Activated T-helper 17 cell treated with anti-CD3 and anti-CD28 coated beads, Interleukin-2, amount 50 U/mL, for 72 hours (primary cell): ENCODE measurements at regions not wholly inside any gene's neighbourhood (a gene's known extent, or its start where the extent isn't known, plus 50 kb on each side); places are given as distances from the start of the nearest gene placed in this dataset.
"Not testable (repeated sequence)": the region's sequence is repeated elsewhere in the genome, so short reads cannot be mapped to it uniquely, and the experiment has no call there.

ENCODE experiments used
- ATAC-seq: fragments of 150-1000 bp; cut with Tn5 transposase; replicated peaks from 2 replicates; pipeline ENCODE4 v1.10.0; 2021; ENCODE audit warnings: mild to moderate bottlenecking, moderate library complexity
- H3K27ac Mint-ChIP-seq: one replicate; pipeline ENCODE4 v1.8.0; 2022; ENCODE audit warnings: mixed read lengths
- H3K27me3 Mint-ChIP-seq: one replicate; pipeline ENCODE4 v1.8.0; 2022; ENCODE audit warnings: mixed read lengths
- H3K36me3 Mint-ChIP-seq: one replicate; pipeline ENCODE4 v1.8.0; 2022; ENCODE audit warnings: low read depth, mild to moderate bottlenecking, mixed read lengths
- H3K4me1 Mint-ChIP-seq: one replicate; pipeline ENCODE4 v1.8.0; 2022; ENCODE audit warnings: mixed read lengths
- H3K4me3 Mint-ChIP-seq: one replicate; pipeline ENCODE4 v1.8.0; 2022; ENCODE audit warnings: mild to moderate bottlenecking, mixed read lengths
- H3K9me3 Mint-ChIP-seq: one replicate; pipeline ENCODE4 v1.8.0; 2022; ENCODE audit warnings: mixed read lengths

GRCh38 chr10:27413387-27413786, 90.7 kb upstream of the RAB18 start:
- no peaks in the 10 kb centered on the region for H3K4me1 Mint-ChIP-seq
- H3K27ac Mint-ChIP-seq: no peak overlapping the region
- no peaks in the 10 kb centered on the region for H3K9me3 Mint-ChIP-seq
- H3K36me3 Mint-ChIP-seq: no peaks in the 10 kb centered on the region
- no peak for ATAC-seq
- H3K27me3 Mint-ChIP-seq: peaks cover 16% of the 10 kb centered on the region
- no peak overlapping the region for H3K4me3 Mint-ChIP-seq

DNA sequence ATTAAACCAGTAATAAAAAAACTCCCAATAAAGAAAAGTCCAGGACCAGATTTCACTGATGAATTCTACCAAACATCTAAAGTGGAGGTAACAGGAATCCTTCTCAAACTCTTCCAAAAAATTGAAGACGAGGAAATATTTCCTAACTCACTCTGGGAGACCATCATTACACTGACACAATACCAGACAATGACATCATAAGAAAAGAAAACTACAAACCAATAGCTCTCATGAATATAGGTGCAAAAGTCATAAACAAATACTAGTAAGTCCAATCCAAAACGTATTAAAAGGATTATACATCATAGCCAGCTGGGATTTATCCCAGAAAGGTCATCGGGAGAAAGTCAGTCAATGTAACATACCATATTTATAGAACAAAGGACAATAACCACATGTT, 94.0 kb upstream of the RAB18 start:
- Mint-ChIP-seq H3K9me3 (no peaks in the 10 kb centered on the region), H3K27ac (no peak overlapping the region), H3K36me3 (no peaks in the 10 kb centered on the region), H3K4me3 (no peak overlapping the region), H3K4me1 (no peaks in the 10 kb centered on the region), H3K27me3 (peaks cover 5% of the 10 kb centered on the region)
- no peak for ATAC-seq

GRCh38 chr10:27407271-27407670, 96.8 kb upstream of the RAB18 start:
- Mint-ChIP-seq H3K9me3 (no peaks in the 10 kb centered on the region), H3K4me3 (no peak overlapping the region), H3K27ac (no peak overlapping the region), H3K27me3 (peaks cover 4% of the 10 kb centered on the region), H3K36me3 (no peaks in the 10 kb centered on the region), H3K4me1 (no peaks in the 10 kb centered on the region)
- ATAC-seq: no peak

DNA sequence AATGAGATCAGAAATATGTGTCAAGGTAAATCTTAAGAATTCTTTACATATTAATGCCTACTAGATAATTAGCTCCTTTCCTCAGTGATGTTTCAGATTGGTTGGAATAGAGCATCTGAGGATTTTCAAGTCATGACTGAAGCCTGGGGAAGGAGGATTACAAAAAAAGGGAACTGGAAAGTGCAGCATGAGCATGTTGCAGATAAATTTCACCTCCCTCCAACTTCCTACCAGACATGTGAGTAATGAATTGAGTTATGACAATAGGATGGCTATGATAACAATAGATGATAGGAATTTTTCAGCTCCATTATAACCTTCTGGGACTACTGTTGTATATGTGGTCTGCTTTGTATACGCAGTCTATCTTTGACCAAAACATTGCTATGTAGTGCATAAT, 104.2 kb upstream of the RAB18 start:
- H3K4me3 Mint-ChIP-seq: no peak overlapping the region
- peaks cover 5% of the 10 kb centered on the region for H3K27me3 Mint-ChIP-seq
- H3K36me3 Mint-ChIP-seq: no peaks in the 10 kb centered on the region
- H3K9me3 Mint-ChIP-seq: no peaks in the 10 kb centered on the region
- no peak overlapping the region for H3K27ac Mint-ChIP-seq
- ATAC-seq: no peak
- no peaks in the 10 kb centered on the region for H3K4me1 Mint-ChIP-seq

- H3K27ac Mint-ChIP-seq: no peak overlapping the region
- H3K9me3 Mint-ChIP-seq: no peaks in the 10 kb centered on the region
- H3K27me3 Mint-ChIP-seq: peaks cover 25% of the 10 kb centered on the region
- no peak overlapping the region for H3K4me3 Mint-ChIP-seq
- no peaks in the 10 kb centered on the region for H3K4me1 Mint-ChIP-seq
- no peak for ATAC-seq
- no peaks in the 10 kb centered on the region for H3K36me3 Mint-ChIP-seq
Observed at GRCh38 chr10:27393961-27394360, 110.1 kb upstream of the RAB18 start.

- H3K4me1 Mint-ChIP-seq: no peaks in the 10 kb centered on the region
- H3K4me3 Mint-ChIP-seq: no peak overlapping the region
- no peak overlapping the region for H3K27ac Mint-ChIP-seq
- no peaks in the 10 kb centered on the region for H3K9me3 Mint-ChIP-seq
- no peaks in the 10 kb centered on the region for H3K36me3 Mint-ChIP-seq
- peaks cover 25% of the 10 kb centered on the region for H3K27me3 Mint-ChIP-seq
- ATAC-seq: no peak
Observed at GRCh38 chr10:27392606-27393005, 111.5 kb upstream of the RAB18 start.

DNA sequence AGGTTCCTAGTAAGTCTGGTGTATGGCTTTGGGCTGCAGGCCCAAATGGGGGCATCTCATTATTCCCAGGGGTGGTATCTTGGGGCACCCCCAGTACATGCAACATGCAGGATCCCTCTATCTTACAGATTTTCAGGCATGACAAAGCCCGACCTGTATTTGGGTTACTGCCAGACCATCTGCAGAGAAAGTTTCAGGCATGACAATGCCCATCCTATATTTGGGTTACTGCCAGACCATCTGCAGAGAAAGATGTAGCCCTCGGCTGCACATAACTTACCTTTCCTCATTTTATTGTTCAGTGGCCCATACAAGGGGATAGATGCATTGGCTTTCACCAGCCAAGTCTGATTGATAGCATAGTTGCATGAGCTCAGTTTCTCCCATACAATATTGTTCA, 112.2 kb upstream of the RAB18 start:
- Mint-ChIP-seq H3K36me3 (no peaks in the 10 kb centered on the region), H3K27ac (no peak overlapping the region), H3K4me1 (no peaks in the 10 kb centered on the region), H3K9me3 (no peaks in the 10 kb centered on the region), H3K27me3 (peaks cover 25% of the 10 kb centered on the region), H3K4me3 (no peak overlapping the region)
- ATAC-seq: no peak

DNA sequence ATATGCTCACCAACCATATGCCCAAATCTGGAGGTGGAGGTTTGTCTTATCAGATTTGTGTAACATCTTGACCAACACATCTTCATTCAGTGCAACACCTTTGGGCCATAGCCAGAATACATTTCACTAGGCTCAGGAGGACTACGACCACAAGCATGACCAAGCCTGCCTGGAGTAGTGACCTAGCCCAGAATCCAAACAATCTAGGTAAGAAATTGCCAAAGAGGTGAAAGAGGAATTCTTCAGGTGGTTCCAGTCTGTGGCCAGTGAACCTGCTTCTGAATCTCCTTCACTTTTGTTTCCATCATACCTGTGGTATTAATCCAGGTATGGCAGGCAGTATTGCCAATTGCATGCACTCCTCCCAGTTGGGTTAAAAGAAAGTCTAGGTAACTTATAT, 112.8 kb upstream of the RAB18 start:
- Mint-ChIP-seq H3K4me3 (no peak overlapping the region), H3K9me3 (no peaks in the 10 kb centered on the region), H3K36me3 (no peaks in the 10 kb centered on the region), H3K27me3 (peaks cover 25% of the 10 kb centered on the region), H3K27ac (no peak overlapping the region), H3K4me1 (no peaks in the 10 kb centered on the region)
- no peak for ATAC-seq

DNA sequence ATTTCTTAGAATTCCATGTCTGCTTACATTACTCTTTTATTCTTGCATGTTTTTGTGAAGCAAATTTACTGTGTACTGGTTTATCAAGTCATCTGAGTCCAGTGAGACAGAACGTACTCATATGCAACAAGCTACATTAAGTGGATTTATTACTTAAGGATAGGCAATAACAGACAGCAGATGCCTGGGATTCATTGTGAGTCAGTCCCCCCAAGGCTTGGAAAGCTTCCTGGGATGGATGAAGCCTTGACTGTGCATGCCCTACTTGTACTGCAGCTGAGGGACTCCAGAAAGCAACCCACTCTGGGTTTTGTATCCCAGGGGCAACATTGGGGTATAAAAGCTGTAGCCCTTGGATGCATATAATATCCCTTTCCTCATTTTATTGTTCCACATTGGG, 113.4 kb upstream of the RAB18 start:
- no peaks in the 10 kb centered on the region for H3K4me1 Mint-ChIP-seq
- no peaks in the 10 kb centered on the region for H3K9me3 Mint-ChIP-seq
- H3K36me3 Mint-ChIP-seq: no peaks in the 10 kb centered on the region
- no peak for ATAC-seq
- H3K27me3 Mint-ChIP-seq: peaks cover 25% of the 10 kb centered on the region
- H3K27ac Mint-ChIP-seq: no peak overlapping the region
- no peak overlapping the region for H3K4me3 Mint-ChIP-seq

GRCh38 chr10:27388761-27389399, 115.2 kb upstream of the RAB18 start:
- Mint-ChIP-seq H3K4me3 (no peak overlapping the region), H3K27me3 (peaks cover 24% of the 10 kb centered on the region), H3K36me3 (no peaks in the 10 kb centered on the region), H3K9me3 (no peaks in the 10 kb centered on the region), H3K4me1 (no peaks in the 10 kb centered on the region), H3K27ac (no peak overlapping the region)
- ATAC-seq: no peak

GRCh38 chr10:27383595-27384542, 120.2 kb upstream of the RAB18 start:
- Mint-ChIP-seq H3K9me3 (peaks cover 4% of the 10 kb centered on the region), H3K4me1 (no peaks in the 10 kb centered on the region), H3K27me3 (peaks cover 16% of the 10 kb centered on the region), H3K4me3 (no peak overlapping the region), H3K36me3 (no peaks in the 10 kb centered on the region), H3K27ac (no peak overlapping the region)
- ATAC-seq: no peak

DNA sequence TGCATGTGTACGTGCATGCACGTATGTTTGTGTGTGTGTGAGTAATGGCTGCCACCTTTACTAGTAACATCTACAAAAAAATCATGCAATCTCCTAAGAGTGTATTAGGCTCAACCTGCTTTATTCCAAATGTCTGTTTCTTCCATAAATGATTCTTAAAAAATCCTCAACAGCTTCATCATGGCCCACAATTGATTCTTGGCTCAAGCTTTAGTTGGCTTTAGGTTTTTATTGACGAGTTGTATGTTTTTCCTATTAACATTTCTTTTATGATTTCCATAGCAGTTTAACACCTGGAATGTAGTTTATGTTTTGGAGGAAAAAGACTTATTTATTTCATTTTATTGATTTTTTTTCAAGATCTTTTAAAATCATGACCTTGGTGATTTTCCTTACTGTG, 121.9 kb upstream of the RAB18 start:
- H3K27ac Mint-ChIP-seq: no peak overlapping the region
- ATAC-seq: no peak
- H3K4me3 Mint-ChIP-seq: no peak overlapping the region
- no peaks in the 10 kb centered on the region for H3K36me3 Mint-ChIP-seq
- peaks cover 16% of the 10 kb centered on the region for H3K27me3 Mint-ChIP-seq
- peaks cover 4% of the 10 kb centered on the region for H3K9me3 Mint-ChIP-seq
- H3K4me1 Mint-ChIP-seq: no peaks in the 10 kb centered on the region

GRCh38 chr10:27380929-27381358, 123.2 kb upstream of the RAB18 start:
- Mint-ChIP-seq H3K4me3 (no peak overlapping the region), H3K27ac (no peak overlapping the region), H3K4me1 (no peaks in the 10 kb centered on the region), H3K36me3 (no peaks in the 10 kb centered on the region), H3K9me3 (peaks cover 4% of the 10 kb centered on the region), H3K27me3 (peaks cover 16% of the 10 kb centered on the region)
- no peak for ATAC-seq

GRCh38 chr10:27379041-27379440, 125.1 kb upstream of the RAB18 start:
- H3K4me3 Mint-ChIP-seq, H3K9me3 Mint-ChIP-seq, H3K36me3 Mint-ChIP-seq, H3K4me1 Mint-ChIP-seq, ATAC-seq, H3K27ac Mint-ChIP-seq: not testable (repeated sequence)
- H3K27me3 Mint-ChIP-seq: peaks cover 11% of the 10 kb centered on the region

DNA sequence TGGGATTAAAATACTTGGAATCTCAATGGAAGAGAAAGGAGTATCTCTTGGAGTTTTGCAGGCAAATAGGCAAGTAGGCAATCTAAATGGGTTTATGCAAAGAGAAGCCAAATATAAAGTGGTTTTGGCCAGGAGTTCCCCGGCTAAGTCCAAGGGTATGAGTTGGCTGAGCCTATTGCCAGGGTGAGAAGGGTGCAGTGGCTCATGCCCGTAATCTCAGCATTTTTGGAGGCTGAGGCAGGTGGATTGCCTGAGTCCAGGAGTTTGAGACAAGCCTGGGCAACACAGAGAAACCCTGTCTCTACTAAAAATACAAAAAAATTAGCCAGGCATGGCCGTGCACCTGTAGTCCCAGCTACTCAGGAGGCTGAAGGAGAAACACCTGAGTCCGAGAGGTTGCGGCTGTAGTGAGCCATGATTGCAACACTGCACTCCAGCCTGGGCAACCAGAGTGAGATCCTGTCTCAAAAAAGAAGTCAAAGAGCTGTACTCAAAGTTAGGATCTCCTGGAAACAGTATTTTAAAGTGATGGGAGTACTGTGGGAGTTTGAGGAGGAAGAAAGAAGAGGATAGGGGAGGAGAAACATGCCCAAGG, 130.4 kb upstream of the RAB18 start:
- H3K27me3 Mint-ChIP-seq: no peaks in the 10 kb centered on the region
- ATAC-seq: no peak
- H3K4me1 Mint-ChIP-seq: no peaks in the 10 kb centered on the region
- no peaks in the 10 kb centered on the region for H3K9me3 Mint-ChIP-seq
- H3K27ac Mint-ChIP-seq: no peak overlapping the region
- no peak overlapping the region for H3K4me3 Mint-ChIP-seq
- no peaks in the 10 kb centered on the region for H3K36me3 Mint-ChIP-seq
